IMR-90 (cell line): ENCODE measurements at regions not wholly inside any gene's neighbourhood (a gene's known extent, or its start where the extent isn't known, plus 50 kb on each side); places are given as distances from the start of the nearest gene placed in this dataset.

Experiments used
- ATAC-seq: fragments of 200-7000 bp; cut with Tn5 transposase; 2 replicates; pipeline ENCODE4 v1.9.1; 2020; ENCODE audit warnings: low read depth, mild to moderate bottlenecking, moderate library complexity
- BruUV-seq: library from RNA; stranded (reverse); fragments of 400-500 nt; replicated peaks from 2 replicates; lab custom pipeline; 2021; lab: Mats Ljungman, UMichigan
- CTCF ChIA-PET: fragments of 300-600 bp; formaldehyde crosslinking; extraction: SDS; loops from one replicate; lab custom pipeline; 2021; ENCODE audit warnings: antibody characterized with exemption; lab: Yijun Ruan, JAX
- POLR2A ChIA-PET: fragments of 300-600 bp; sonication (Branson Sonifier 250); formaldehyde crosslinking; loops from one replicate; lab custom pipeline; 2022; ENCODE audit warnings: antibody characterized with exemption; ENCODE audit not compliant: unreplicated experiment; lab: Charles Lee
- DNase-seq: peaks from one replicate; pipeline ENCODE4 v3.0.0; 2013
- H2AFZ ChIP-seq: replicated peaks from 2 replicates; pipeline ENCODE3; 2013; ENCODE audit warnings: low read length, mild to moderate bottlenecking; ENCODE audit not compliant: poor library complexity
- H2AK5ac ChIP-seq: 2 replicates; pipeline ENCODE4 v1.6.1; 2013; ENCODE audit warnings: low read depth, low read length, inconsistent platforms
- H2AK9ac ChIP-seq: replicated peaks from 2 replicates; pipeline ENCODE3; 2013; ENCODE audit warnings: mild to moderate bottlenecking, low read depth, low read length, moderate library complexity; ENCODE audit not compliant: poor library complexity
- H2BK120ac ChIP-seq: 2 replicates; pipeline ENCODE4 v1.6.1; 2013; ENCODE audit warnings: low read depth, low read length, inconsistent platforms
- H2BK15ac ChIP-seq: 3 replicates; pipeline ENCODE4 v1.6.1; 2013; ENCODE audit warnings: low read depth, low read length, inconsistent platforms
- H2BK20ac ChIP-seq: 2 replicates; pipeline ENCODE4 v1.6.1; 2013; ENCODE audit warnings: low read depth, mild to moderate bottlenecking, inconsistent platforms, low read length, moderate library complexity
- H2BK5ac ChIP-seq: 2 replicates; pipeline ENCODE4 v1.6.1; 2013; ENCODE audit warnings: mild to moderate bottlenecking, low read depth, low read length, inconsistent platforms; ENCODE audit not compliant: poor library complexity, severe bottlenecking
- H3K14ac ChIP-seq: replicated peaks from 2 replicates; pipeline ENCODE4 v1.6.1; 2013; ENCODE audit warnings: low read depth, low read length, inconsistent platforms
- H3K18ac ChIP-seq: 2 replicates; pipeline ENCODE4 v1.6.1; 2013; ENCODE audit warnings: low read depth, low read length, control low read depth
- H3K23ac ChIP-seq: 2 replicates; pipeline ENCODE4 v1.6.1; 2013; ENCODE audit warnings: low read depth, low read length, inconsistent platforms
- H3K27ac ChIP-seq: 2 replicates; pipeline ENCODE4 v1.5.1; 2013; ENCODE audit warnings: mild to moderate bottlenecking, control low read depth, low read length; ENCODE audit not compliant: insufficient read depth
- H3K27me3 ChIP-seq: 2 replicates; pipeline ENCODE4 v1.6.1; 2013; ENCODE audit warnings: low read length; ENCODE audit not compliant: control insufficient read depth, insufficient read depth
- H3K36me3 ChIP-seq: 2 replicates; pipeline ENCODE4 v1.6.1; 2013; ENCODE audit warnings: low read length, mixed read lengths; ENCODE audit not compliant: control insufficient read depth, insufficient read depth
- H3K4ac ChIP-seq: 2 replicates; pipeline ENCODE4 v1.6.1; 2013; ENCODE audit warnings: low read depth, low read length, inconsistent platforms
- H3K4me1 ChIP-seq: 2 replicates; pipeline ENCODE4 v1.6.1; 2013; ENCODE audit warnings: low read length, mixed read lengths; ENCODE audit not compliant: control insufficient read depth, insufficient read depth
- H3K4me2 ChIP-seq: 2 replicates; pipeline ENCODE4 v1.6.1; 2013; ENCODE audit warnings: low read depth, mild to moderate bottlenecking, control low read depth, low read length, moderate library complexity
- H3K4me3 ChIP-seq: 2 replicates; pipeline ENCODE4 v1.5.1; 2013; ENCODE audit warnings: low read depth, mild to moderate bottlenecking, control low read depth, low read length, moderate library complexity; ENCODE audit not compliant: insufficient read depth
- H3K56ac ChIP-seq: 2 replicates; pipeline ENCODE4 v1.6.1; 2013; ENCODE audit warnings: low read length, inconsistent platforms; ENCODE audit not compliant: insufficient read depth; ENCODE audit errors: extremely low read depth
- H3K79me1 ChIP-seq, 2 experiments: 2 replicates each; pipeline ENCODE4 v1.6.1; 2013; ENCODE audit warnings: low read length in 2 of 2, inconsistent platforms in 1 of 2, low read depth in 1 of 2
- H3K9ac ChIP-seq: 2 replicates; pipeline ENCODE4 v1.6.1; 2013; ENCODE audit warnings: low read depth, low read length, control low read depth
- H3K9me1 ChIP-seq: 2 replicates; pipeline ENCODE4 v1.6.1; 2013; ENCODE audit warnings: low read length, inconsistent platforms; ENCODE audit not compliant: insufficient read depth
- H3K9me3 ChIP-seq: 2 replicates; pipeline ENCODE4 v1.6.1; 2013; ENCODE audit warnings: low read length; ENCODE audit not compliant: control insufficient read depth, insufficient read depth
- H4K20me1 ChIP-seq: 2 replicates; pipeline ENCODE4 v1.6.1; 2013; ENCODE audit warnings: low read length, inconsistent platforms; ENCODE audit not compliant: insufficient read depth
- H4K5ac ChIP-seq: 2 replicates; pipeline ENCODE4 v1.6.1; 2013; ENCODE audit warnings: mild to moderate bottlenecking, low read depth, low read length, control low read depth
- H4K8ac ChIP-seq, 2 experiments: 2 replicates each; pipeline ENCODE4 v1.6.1; 2013; ENCODE audit warnings: low read depth in 2 of 2, low read length in 2 of 2, control low read depth in 1 of 2, inconsistent platforms in 1 of 2
- H4K91ac ChIP-seq: 2 replicates; pipeline ENCODE4 v1.6.1; 2013; ENCODE audit warnings: low read depth, low read length, inconsistent platforms; ENCODE audit not compliant: insufficient read depth
- CHD1 ChIP-seq: IDR thresholded peaks from 2 replicates; pipeline ENCODE4 v1.6.1; 2012; ENCODE audit warnings: low read depth, low read length, improper control_type of control experiment
- ELK1 ChIP-seq: fragments of 150-350 bp; IDR thresholded peaks from 2 replicates; pipeline ENCODE4 v1.6.1; 2016; ENCODE audit warnings: low read depth, mild to moderate bottlenecking, low read length, moderate library complexity, borderline replicate concordance
- MXI1 ChIP-seq: IDR thresholded peaks from 2 replicates; pipeline ENCODE4 v1.6.1; 2012; ENCODE audit warnings: low read depth, mild to moderate bottlenecking, low read length, moderate library complexity, borderline replicate concordance
- SMC3 ChIP-seq: fragments of 150-350 bp; IDR thresholded peaks from 2 replicates; pipeline ENCODE4 v1.6.1; 2016; ENCODE audit warnings: low read depth, mild to moderate bottlenecking, antibody characterized with exemption, low read length, moderate library complexity
- WGBS, 2 experiments: methylation state at CpG; one replicate each; pipeline versions ENCODE4 v1.1.5 to v1.1.7; 2013; ENCODE audit warnings: missing lambda C conversion rate in 2 of 2; ENCODE audit not compliant: insufficient read length in 1 of 2; ENCODE audit errors: extremely low coverage in 2 of 2; 5-methylcytosine and 5-hydroxymethylcytosine counted together
- dilution Hi-C: fragments of 300-500 bp; cut with HindIII; formaldehyde crosslinking; loops from one replicate; pipeline ENCODE4 v1.14.3; 2018; ENCODE audit warnings: low sequenced_read_pairs; ENCODE audit not compliant: unreplicated experiment
- in situ Hi-C: fragments of 300-500 bp; cut with MboI; formaldehyde crosslinking; loops from 3 replicates; pipeline ENCODE4 v1.14.3; 2019; ENCODE audit warnings: low sequenced_read_pairs, inconsistent platforms, mixed read lengths
- intact Hi-C: fragments of 100-400 bp; cut with micrococcal nuclease; formaldehyde crosslinking; loops from 2 replicates; pipeline ENCODE4 v1.10.0; 2022

DNA sequence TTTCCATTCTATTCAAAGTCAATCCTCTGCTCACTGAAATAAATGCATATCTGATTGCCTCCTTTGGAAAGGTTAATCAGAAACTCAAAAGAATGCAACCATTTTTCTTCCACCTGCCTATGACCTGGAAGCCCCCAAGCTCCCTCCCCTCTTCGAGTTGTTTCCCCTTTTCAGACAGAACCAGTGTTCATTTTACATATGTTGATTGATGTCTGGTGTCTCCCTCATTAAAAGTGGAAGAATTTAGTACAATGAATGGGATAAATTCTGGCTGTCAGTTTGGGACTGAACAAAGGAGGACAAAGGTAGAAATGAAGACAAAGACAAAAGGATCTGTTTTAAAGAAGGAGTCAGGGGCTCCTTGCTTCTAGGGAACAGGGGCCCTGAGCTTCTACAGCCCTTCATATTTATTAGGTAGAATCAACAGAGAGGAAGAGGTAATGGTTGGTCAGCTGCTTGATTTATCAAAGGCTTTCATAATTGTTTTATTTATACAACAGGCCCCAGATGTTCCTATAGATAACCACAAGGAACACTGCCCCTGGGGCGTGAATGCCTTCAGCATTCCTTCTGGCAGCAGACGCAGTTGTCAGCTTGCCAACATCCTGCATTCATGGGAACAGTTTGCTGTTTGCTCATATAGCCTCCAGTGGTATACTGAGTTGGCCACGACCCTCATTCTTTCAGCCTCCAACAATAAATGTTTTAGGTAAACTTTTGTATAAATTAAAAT, 949.8 kb upstream of the LRATD1 start:
- no peaks in the 10 kb centered on the region for H3K9me1 ChIP-seq
- no TSS peak for BruUV-seq
- H3K14ac ChIP-seq: no peak overlapping the region
- H4K91ac ChIP-seq: no peak overlapping the region
- no peak overlapping the region for H3K27ac ChIP-seq
- ATAC-seq: no peak
- no peak overlapping the region for H2AK5ac ChIP-seq
- no peak for TF ChIP-seq ELK1
- TF ChIP-seq CHD1: no peak
- no peak for TF ChIP-seq MXI1
- no peak for TF ChIP-seq SMC3
- WGBS, 2 experiments: no CpG with 5 or more reads among the region's 4 CpGs
- H2BK5ac ChIP-seq: no peak overlapping the region
- no peaks in the 10 kb centered on the region for H3K4me1 ChIP-seq
- no peak overlapping the region for H3K4ac ChIP-seq
- no peak overlapping the region for H4K8ac ChIP-seq
- ChIA-PET CTCF (no interaction called here), POLR2A (no interaction called here)
- in situ Hi-C loops: no loop called here
- no peaks in the 10 kb centered on the region for H3K27me3 ChIP-seq
- no peak overlapping the region for H3K56ac ChIP-seq
- H3K4me2 ChIP-seq: no peak overlapping the region
- H3K18ac ChIP-seq: no peak overlapping the region
- no peak overlapping the region for H2BK20ac ChIP-seq
- H3K79me1 ChIP-seq: no peaks in the 10 kb centered on the region
- no peak overlapping the region for H3K4me3 ChIP-seq
- H2AK9ac ChIP-seq: no peak overlapping the region
- no peak overlapping the region for H2BK15ac ChIP-seq
- H3K9me3 ChIP-seq: peaks cover 16% of the 10 kb centered on the region
- DNase-seq: peak; percentile 45
- intact Hi-C loops: no loop called here
- H4K20me1 ChIP-seq: no peaks in the 10 kb centered on the region
- H3K9ac ChIP-seq: no peak overlapping the region
- dilution Hi-C loops: no loop called here
- H4K5ac ChIP-seq: no peak overlapping the region; the same call in 1 of the 2 replicates
- H2BK120ac ChIP-seq: no peak overlapping the region
- no peak overlapping the region for H3K23ac ChIP-seq
- H3K36me3 ChIP-seq: no peaks in the 10 kb centered on the region
- H2AFZ ChIP-seq: no peak overlapping the region
